TTC549 (cell line): ENCODE measurements at regions not wholly inside any gene's neighbourhood (a gene's known extent, or its start where the extent isn't known, plus 50 kb on each side); places are given as distances from the start of the nearest gene placed in this dataset.

Source experiments
- FAIRE-seq: peaks from 2 replicates; lab custom pipeline; 2012; peaks lifted over from hg19 to GRCh38; lab: Jason Lieb, UNC

DNA sequence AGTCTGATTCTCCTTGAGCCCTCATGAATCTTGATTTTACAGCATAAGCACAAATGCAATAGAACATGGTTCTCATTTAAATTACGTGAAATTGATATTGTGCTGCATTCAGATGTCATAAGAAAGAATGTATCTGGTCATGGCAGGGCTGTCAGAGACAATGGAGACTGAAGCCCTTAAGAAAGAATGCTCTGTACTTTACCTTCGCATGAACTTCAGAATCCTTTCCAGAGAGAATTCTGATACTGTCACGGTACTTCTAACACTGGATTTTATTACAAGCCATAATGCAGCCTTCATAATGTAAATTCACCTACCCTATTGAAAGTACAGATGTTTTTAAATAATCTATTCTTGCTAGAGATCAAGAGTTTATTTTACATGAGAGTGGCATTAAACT, 677.9 kb upstream of the ADGRL3 start:
- FAIRE-seq: no peak

DNA sequence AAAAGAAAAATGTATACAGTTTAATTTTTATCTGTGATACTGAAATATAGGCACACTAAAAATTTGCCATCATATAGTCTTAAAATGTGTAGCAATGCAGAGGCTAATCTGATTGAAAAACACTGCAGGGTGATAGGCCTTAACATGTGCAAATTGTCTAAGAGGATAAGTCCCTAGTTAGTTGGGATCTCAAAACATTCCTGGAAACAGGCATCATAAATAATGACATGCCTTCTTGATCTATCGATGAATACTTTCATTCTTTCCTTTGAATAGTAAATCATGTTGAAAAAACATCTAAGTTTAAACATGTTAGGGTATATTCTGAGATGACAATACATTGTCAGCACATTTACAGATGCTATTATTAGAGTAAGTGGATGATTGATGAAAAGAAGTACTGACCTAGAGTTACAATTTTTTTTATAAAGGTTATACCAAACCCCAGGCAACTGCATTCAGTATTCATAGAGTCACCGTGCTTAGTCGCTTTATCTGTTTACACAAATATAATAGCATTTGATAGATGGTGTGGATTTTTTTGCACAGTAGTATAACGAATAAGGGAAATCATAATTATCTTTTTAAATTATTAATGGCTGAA, 668.2 kb upstream of the ADGRL3 start:
- FAIRE-seq: no peak

DNA sequence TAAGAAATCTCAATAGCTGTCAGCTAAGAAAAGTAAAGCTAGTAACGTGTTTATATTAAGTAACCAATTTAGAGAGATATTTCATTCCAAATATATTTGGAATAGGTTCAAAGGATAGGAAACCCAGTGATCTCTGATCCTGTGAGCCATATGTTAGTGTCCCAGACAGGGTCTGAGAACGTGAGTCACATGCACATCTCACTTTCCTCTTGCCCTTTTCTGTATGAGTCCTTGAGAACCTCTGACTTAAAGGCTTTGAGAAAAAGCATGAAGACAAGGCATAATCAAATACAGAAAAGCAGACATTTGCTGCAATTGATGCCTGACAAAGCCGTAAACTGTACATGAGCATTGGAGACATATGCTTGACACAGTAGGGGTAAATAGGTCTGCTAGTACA, 655.1 kb upstream of the ADGRL3 start:
- FAIRE-seq: no peak

DNA sequence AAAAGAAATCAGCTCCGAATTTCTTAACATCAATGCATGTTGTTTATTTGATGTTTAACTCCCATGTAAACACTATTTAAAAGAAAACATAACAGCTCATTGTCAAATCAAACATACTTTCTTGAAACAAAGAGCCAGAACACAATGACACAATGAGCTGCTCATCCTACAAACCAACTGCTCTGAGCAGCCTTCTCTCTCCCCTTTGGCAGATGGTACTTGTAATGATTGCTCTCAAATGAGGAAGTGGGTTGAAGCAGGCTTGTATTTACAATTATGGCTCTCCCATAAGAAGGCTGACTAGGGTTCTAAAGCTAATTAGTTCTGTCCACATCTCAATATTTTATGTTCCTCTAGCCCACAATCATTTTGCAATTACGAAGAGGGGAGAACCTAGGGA, 637.8 kb upstream of the ADGRL3 start:
- FAIRE-seq: no peak

- no peak for FAIRE-seq
Measured at GRCh38 chr4:60565558-60565957, 634.6 kb upstream of the ADGRL3 start.

DNA sequence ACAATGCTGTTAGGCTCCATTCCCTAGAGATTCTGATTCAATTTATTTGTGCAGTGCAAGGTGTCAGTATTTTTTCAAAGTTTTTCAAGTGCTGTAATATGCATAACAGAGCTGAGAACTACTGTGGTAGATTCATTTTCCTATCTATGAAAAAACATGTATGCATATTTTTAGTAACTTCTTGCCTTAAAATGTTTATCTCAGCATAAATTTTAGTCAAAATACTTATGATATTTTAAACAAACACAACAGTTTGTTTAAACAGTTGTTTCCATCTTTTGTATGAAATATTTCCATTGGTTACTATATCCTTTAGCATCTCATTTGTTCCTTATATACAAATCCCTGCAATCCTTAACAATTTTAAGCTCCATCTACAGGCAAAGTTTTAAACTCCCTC, 624.8 kb upstream of the ADGRL3 start:
- no peak for FAIRE-seq

- FAIRE-seq: no peak
Measured at GRCh38 chr4:60579335-60579734, 620.8 kb upstream of the ADGRL3 start.

DNA sequence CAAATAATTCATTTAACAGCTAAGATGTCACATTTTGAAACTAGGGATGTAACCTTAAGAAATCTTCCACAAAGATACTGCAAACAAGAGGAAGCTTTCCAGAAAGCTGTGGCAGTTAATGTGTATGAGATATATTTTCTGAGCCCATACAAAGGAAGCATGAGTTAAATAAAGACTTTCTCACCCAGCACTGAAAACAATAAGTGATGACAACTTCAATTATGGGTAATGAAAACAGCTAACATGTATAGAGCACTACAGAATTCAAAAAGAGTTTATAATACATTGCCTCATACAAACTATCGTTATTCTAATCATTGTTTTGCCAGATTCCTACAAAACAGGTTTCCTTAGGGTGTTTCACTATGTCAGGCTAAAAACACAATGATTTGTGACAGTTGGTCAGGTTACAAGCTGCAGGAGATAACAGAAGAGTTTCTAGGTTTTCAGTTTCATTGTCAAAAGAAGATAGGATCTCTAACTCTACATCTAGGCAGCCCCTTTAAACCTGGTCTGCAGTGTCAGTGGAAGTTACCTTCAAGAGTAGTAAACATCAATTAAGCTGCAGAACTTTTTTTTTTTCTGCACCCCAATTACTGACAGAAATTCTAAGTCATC, 618.1 kb upstream of the ADGRL3 start:
- FAIRE-seq: no peak

GRCh38 chr4:60588556-60588955, 611.6 kb upstream of the ADGRL3 start:
- no peak for FAIRE-seq

DNA sequence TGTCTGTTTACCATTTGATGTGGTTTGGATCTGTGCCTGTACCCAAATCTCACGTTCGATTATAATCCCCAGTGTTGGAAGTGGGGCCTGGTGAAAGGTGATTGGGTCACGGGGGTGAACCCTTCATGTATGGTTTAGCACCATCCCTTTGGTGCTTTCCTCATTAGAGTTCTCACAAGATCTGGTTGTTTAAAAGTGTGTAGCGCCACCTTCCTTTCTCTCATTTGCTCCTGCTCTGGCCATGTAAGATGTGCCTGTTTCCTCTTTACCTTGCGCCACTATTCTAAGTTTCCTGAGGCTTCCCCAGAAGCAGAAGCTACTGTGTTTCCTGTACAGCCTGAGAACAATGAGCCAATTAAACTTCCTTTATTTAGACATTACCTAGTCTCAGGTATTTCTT, 610.7 kb upstream of the ADGRL3 start:
- no peak for FAIRE-seq

DNA sequence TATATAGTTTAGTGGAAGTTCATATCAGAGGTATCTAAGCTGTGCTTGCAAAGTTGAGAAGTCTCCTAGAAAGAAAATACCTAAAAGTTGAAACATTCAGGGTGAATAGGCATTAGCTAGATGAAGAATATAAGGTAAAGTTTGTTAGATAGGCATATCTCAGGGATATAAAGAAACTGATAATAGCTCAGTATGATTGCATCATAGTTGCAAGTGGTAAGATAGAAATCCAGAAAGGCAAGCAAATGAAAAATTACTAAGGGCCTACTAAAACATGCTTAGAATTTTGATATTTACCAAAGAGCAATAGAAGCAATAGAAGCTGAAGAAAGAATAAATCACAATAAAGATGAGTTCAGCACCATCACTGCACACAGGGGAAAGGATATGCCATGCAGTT, 610.0 kb upstream of the ADGRL3 start:
- no peak for FAIRE-seq

DNA sequence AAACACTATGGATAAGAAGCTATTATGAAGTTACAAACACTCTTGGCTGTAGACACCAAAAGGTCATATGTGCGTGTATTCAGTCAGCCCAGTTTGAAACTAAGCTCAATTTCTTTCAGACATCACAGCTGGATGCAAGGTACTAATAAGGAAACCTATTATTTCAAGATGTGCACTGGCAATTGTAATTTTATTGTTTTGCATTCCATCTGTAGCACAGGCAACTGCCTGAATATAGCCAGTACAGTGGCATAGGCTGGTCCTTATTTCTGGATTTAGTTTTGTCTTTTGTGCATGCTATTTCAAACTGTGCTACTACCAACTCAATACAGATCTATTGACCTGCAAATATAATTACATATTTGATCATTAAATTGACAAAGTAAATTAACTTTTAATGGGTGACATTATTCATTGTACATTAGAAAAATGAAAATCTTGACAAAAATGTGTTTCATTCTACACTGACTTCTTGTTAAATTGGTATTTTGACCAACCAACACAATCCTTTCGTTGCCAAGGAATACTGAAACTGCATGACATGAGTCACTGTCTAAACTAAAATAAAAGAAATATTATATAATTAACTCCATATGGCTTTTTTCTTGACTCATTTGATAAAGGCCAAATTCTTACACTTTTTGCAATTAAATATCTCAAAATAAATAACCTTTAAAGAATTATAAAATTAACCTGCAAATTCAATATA, 594.3 kb upstream of the ADGRL3 start:
- peak; percentile 45 for FAIRE-seq

- FAIRE-seq: no peak
Measured at GRCh38 chr4:60611762-60612496, 588.2 kb upstream of the ADGRL3 start.

DNA sequence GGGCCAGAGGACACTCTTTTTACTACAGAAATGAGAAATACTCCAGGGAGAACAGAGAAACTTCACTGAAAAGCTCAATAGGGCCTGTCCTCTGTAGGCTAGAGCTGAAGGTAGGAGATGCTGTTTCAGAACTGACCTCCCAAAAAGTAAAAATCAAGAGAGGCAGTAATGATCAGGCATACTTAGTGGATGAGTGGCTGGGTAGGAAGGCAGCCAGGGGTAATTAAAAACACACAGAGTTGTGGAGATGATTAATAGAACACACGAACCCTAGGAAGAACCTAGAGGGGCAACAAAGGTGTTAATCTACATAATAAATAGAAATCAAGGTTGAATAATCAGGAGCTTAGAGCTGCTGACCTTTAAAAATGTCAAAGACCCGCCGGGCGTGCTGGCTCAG, 582.4 kb upstream of the ADGRL3 start:
- no peak for FAIRE-seq

- FAIRE-seq: no peak
Measured at GRCh38 chr4:60619531-60620305, 580.4 kb upstream of the ADGRL3 start.

- no peak for FAIRE-seq
Measured at GRCh38 chr4:60637976-60638375, 562.1 kb upstream of the ADGRL3 start.

- FAIRE-seq: no peak
Measured at GRCh38 chr4:60648774-60649173, 551.4 kb upstream of the ADGRL3 start.

- no peak for FAIRE-seq
Measured at GRCh38 chr4:60652933-60653332, 547.2 kb upstream of the ADGRL3 start.

DNA sequence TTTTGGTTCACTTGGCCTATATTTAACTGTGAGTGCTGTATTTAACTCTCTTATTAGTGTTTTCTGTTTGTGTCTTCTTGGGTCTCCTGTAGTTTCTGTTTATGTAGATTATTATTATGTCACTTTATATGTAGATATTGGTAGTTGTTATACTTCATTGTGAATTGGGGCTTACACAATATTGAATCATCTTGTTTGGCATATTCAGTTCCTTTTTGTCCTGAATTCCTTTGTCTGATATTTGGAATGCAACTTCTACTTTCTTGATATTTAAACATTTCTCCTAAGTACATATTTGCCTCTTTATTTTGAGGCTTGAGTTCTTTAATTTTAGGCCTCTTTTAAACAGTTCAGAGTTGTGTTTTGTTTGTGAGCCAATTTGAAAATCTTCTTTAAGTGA, 544.8 kb upstream of the ADGRL3 start:
- no peak for FAIRE-seq

GRCh38 chr4:60656171-60656570, 544.0 kb upstream of the ADGRL3 start:
- FAIRE-seq: no peak

DNA sequence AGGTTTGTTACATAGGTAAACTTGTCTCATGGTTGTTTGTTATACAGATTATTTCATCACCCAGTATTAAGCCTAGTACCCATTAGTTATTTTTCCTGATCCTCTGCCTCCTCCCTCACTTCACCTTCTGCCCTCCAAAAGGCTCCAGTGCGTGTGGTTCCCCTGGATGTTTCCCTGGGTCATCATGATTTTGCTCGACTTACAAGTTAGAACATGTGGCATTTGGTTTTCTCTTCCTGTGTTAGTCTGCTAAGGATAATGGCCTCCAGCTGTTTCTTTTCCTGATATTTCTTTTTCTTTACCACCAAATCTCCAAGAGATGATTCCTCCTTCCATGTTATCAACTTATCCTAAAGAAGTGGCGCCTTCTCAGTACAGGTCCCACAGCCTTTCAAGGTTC, 543.1 kb upstream of the ADGRL3 start:
- FAIRE-seq: no peak

GRCh38 chr4:60657807-60658206, 542.3 kb upstream of the ADGRL3 start:
- FAIRE-seq: no peak
